Colonic mucosa (tissue), 4 donors: ENCODE measurements at regions not wholly inside any gene's neighbourhood (a gene's known extent, or its start where the extent isn't known, plus 50 kb on each side); places are given as distances from the start of the nearest gene placed in this dataset.

ENCODE experiments used
- DNase-seq: peaks from one replicate; pipeline ENCODE4 v3.0.0-alpha.2; 2020
- H3K27ac ChIP-seq: fragments of 200-600 bp; one replicate; pipeline ENCODE4 v1.8.0; 2021
- H3K27me3 ChIP-seq: fragments of 200-600 bp; one replicate; pipeline ENCODE4 v1.8.0; 2021
- H3K36me3 ChIP-seq: fragments of 200-600 bp; one replicate; pipeline ENCODE4 v1.8.0; 2021
- H3K4me1 ChIP-seq: fragments of 200-600 bp; one replicate; pipeline ENCODE4 v1.8.0; 2021; ENCODE audit warnings: mild to moderate bottlenecking
- H3K4me3 ChIP-seq: fragments of 200-600 bp; one replicate; pipeline ENCODE4 v1.8.0; 2021
- H3K9ac ChIP-seq, 2 donors: one replicate each; pipeline ENCODE4 v1.7.0; 2013; ENCODE audit warnings: control low read depth in 2 of 2, low read depth in 2 of 2, low read length in 2 of 2
- H3K9me3 ChIP-seq: fragments of 200-600 bp; one replicate; pipeline ENCODE4 v1.8.0; 2021
- CTCF ChIP-seq: fragments of 200-600 bp; IDR thresholded peaks from one replicate; pipeline ENCODE4 v1.8.0; 2022; ENCODE audit warnings: antibody characterized with exemption, mild to moderate bottlenecking
- intact Hi-C: fragments of 100-400 bp; cut with DNase I; formaldehyde crosslinking; loops from one replicate; pipeline ENCODE4 v1.14.1; 2022
- donor health status: healthy.
- donor health status: DM: no; HTN: no; CAD: no.
- donor health status: DM: no; HTN: no; CAD: no.

- no peak for TF ChIP-seq CTCF
- H3K9ac ChIP-seq, result no peak overlapping the region
- no peaks in the 10 kb centered on the region for H3K27me3 ChIP-seq
- peak overlapping the region; percentile 51 for H3K27ac ChIP-seq
- no peaks in the 10 kb centered on the region for H3K4me1 ChIP-seq
- intact Hi-C loops, result no loop called here
- no peaks in the 10 kb centered on the region for H3K9me3 ChIP-seq
- no peak overlapping the region for H3K4me3 ChIP-seq
- H3K36me3 ChIP-seq, result no peaks in the 10 kb centered on the region
- DNase-seq, result no peak
Measured at GRCh38 chr1:185440877-185441276, 123.8 kb upstream of the IVNS1ABP start.

GRCh38 chr1:185439727-185440415, 122.8 kb upstream of the IVNS1ABP start:
- Histone ChIP-seq H3K4me3 (no peak overlapping the region), H3K36me3 (no peaks in the 10 kb centered on the region), H3K9ac (no peak overlapping the region), H3K27me3 (no peaks in the 10 kb centered on the region), H3K4me1 (no peaks in the 10 kb centered on the region), H3K27ac (peak overlapping the region; percentile 51), H3K9me3 (no peaks in the 10 kb centered on the region)
- intact Hi-C loops, result no loop called here
- TF ChIP-seq CTCF, result no peak
- DNase-seq, result no peak

- Histone ChIP-seq H3K36me3 (no peaks in the 10 kb centered on the region), H3K4me1 (no peaks in the 10 kb centered on the region), H3K9me3 (no peaks in the 10 kb centered on the region), H3K9ac (no peak overlapping the region), H3K4me3 (no peak overlapping the region), H3K27ac (peak overlapping the region; percentile 51), H3K27me3 (no peaks in the 10 kb centered on the region)
- intact Hi-C loops, result no loop called here
- DNase-seq, result no peak
- TF ChIP-seq CTCF, result no peak
Measured at GRCh38 chr1:185438936-185439335, 121.9 kb upstream of the IVNS1ABP start.

GRCh38 chr1:185435696-185436379, 118.8 kb upstream of the IVNS1ABP start:
- intact Hi-C loops, result no loop called here
- Histone ChIP-seq H3K4me3 (no peak overlapping the region), H3K27me3 (no peaks in the 10 kb centered on the region), H3K9ac (no peak overlapping the region), H3K36me3 (no peaks in the 10 kb centered on the region), H3K4me1 (no peaks in the 10 kb centered on the region), H3K27ac (no peak overlapping the region), H3K9me3 (no peaks in the 10 kb centered on the region)
- TF ChIP-seq CTCF, result no peak
- DNase-seq, result no peak

GRCh38 chr1:185434721-185435120, 117.7 kb upstream of the IVNS1ABP start:
- no peak for DNase-seq
- no peaks in the 10 kb centered on the region for H3K4me1 ChIP-seq
- intact Hi-C loops, result no loop called here
- TF ChIP-seq CTCF, result no peak
- no peaks in the 10 kb centered on the region for H3K36me3 ChIP-seq
- no peaks in the 10 kb centered on the region for H3K27me3 ChIP-seq
- H3K4me3 ChIP-seq, result no peak overlapping the region
- no peak overlapping the region for H3K27ac ChIP-seq
- no peak overlapping the region for H3K9ac ChIP-seq
- H3K9me3 ChIP-seq, result no peaks in the 10 kb centered on the region
